NT2/D1 (cell line): ENCODE measurements at regions not wholly inside any gene's neighbourhood (a gene's known extent, or its start where the extent isn't known, plus 50 kb on each side); places are given as distances from the start of the nearest gene placed in this dataset.
A peak's percentile ranks its signal among the peaks of the same experiment; 100 is the strongest.
"Not testable (repeated sequence)": the region's sequence is repeated elsewhere in the genome, so short reads cannot be mapped to it uniquely, and the experiment has no call there.

Experiments
- DNase-seq: peaks from one replicate; pipeline ENCODE4 v3.0.0-alpha.2; 2011; ENCODE audit warnings: low read depth, low spot score
- H3K27me3 ChIP-seq: 2 replicates; pipeline ENCODE4 v1.6.0; 2011; ENCODE audit warnings: mild to moderate bottlenecking; ENCODE audit not compliant: insufficient read length, insufficient read depth
- H3K36me3 ChIP-seq: 2 replicates; pipeline ENCODE4 v1.6.1; 2011; ENCODE audit warnings: mild to moderate bottlenecking, low read length, mixed read lengths; ENCODE audit not compliant: insufficient read depth, insufficient read length
- H3K4me1 ChIP-seq: 2 replicates; pipeline ENCODE4 v1.5.1; 2011; ENCODE audit not compliant: insufficient read depth, insufficient read length
- H3K4me3 ChIP-seq: 2 replicates; pipeline ENCODE4 v1.5.1; 2011; ENCODE audit warnings: low read depth; ENCODE audit not compliant: insufficient read length
- H3K9ac ChIP-seq: 2 replicates; pipeline ENCODE4 v1.6.0; 2011; ENCODE audit warnings: low read depth; ENCODE audit not compliant: insufficient read length
- H3K9me3 ChIP-seq: 2 replicates; pipeline ENCODE4 v1.5.1; 2011; ENCODE audit warnings: mild to moderate bottlenecking, low read length; ENCODE audit not compliant: insufficient read depth
- SUZ12 ChIP-seq: IDR thresholded peaks from 2 replicates; pipeline ENCODE4 v1.6.1; 2011; ENCODE audit not compliant: insufficient read length, insufficient read depth; ENCODE audit errors: extremely low read depth
- YY1 ChIP-seq: IDR thresholded peaks from 2 replicates; pipeline ENCODE4 v1.6.1; 2011; ENCODE audit not compliant: insufficient read length, insufficient read depth
- ZNF274 ChIP-seq: IDR thresholded peaks from 2 replicates; pipeline ENCODE4 v1.6.1; 2011; ENCODE audit warnings: mild to moderate bottlenecking, low read depth, low read length

- TF ChIP-seq ZNF274 = no peak
- no peak for TF ChIP-seq SUZ12
- TF ChIP-seq YY1 = no peak
- Histone ChIP-seq H3K4me1 (no peaks in the 10 kb centered on the region), H3K9me3 (peaks cover 8% of the 10 kb centered on the region; the same call in 1 of the 2 replicates), H3K27me3 (no peaks in the 10 kb centered on the region), H3K9ac (no peak overlapping the region), H3K36me3 (no peaks in the 10 kb centered on the region), H3K4me3 (no peak overlapping the region)
- DNase-seq = no peak
Measured at GRCh38 chr12:124132530-124132929, 159.5 kb downstream of the ZNF664 start.

GRCh38 chr12:124136796-124137195, 158.1 kb upstream of the RFLNA start:
- no peak overlapping the region for H3K4me3 ChIP-seq
- H3K4me1 ChIP-seq = no peaks in the 10 kb centered on the region
- no peaks in the 10 kb centered on the region for H3K27me3 ChIP-seq
- no peak overlapping the region for H3K9ac ChIP-seq
- H3K9me3 ChIP-seq = peaks cover 23% of the 10 kb centered on the region; the same call in 1 of the 2 replicates
- H3K36me3 ChIP-seq = no peaks in the 10 kb centered on the region
- TF ChIP-seq YY1 (no peak), ZNF274 (no peak), SUZ12 (no peak)
- no peak for DNase-seq

- H3K4me3 ChIP-seq = no peak overlapping the region
- H3K36me3 ChIP-seq = no peaks in the 10 kb centered on the region
- H3K4me1 ChIP-seq = no peaks in the 10 kb centered on the region
- H3K9me3 ChIP-seq = peaks cover 63% of the 10 kb centered on the region
- TF ChIP-seq YY1 = no peak
- no peak for TF ChIP-seq SUZ12
- no peak for TF ChIP-seq ZNF274
- H3K9ac ChIP-seq = no peak overlapping the region
- no peaks in the 10 kb centered on the region for H3K27me3 ChIP-seq
- DNase-seq = peak; percentile 77
Measured at GRCh38 chr12:124140944-124141486, 153.9 kb upstream of the RFLNA start.

- not testable (repeated sequence) for H3K27me3 ChIP-seq, DNase-seq, H3K4me1 ChIP-seq, H3K36me3 ChIP-seq, H3K4me3 ChIP-seq, H3K9ac ChIP-seq
- peaks cover 63% of the 10 kb centered on the region for H3K9me3 ChIP-seq
Measured at GRCh38 chr12:124141611-124142010, 153.3 kb upstream of the RFLNA start.

GRCh38 chr12:124142395-124143035, 152.4 kb upstream of the RFLNA start:
- Histone ChIP-seq H3K27me3 (no peaks in the 10 kb centered on the region), H3K4me3 (no peak overlapping the region), H3K9ac (no peak overlapping the region), H3K4me1 (peaks cover 3% of the 10 kb centered on the region), H3K9me3 (peaks cover 64% of the 10 kb centered on the region), H3K36me3 (no peaks in the 10 kb centered on the region)
- no peak for DNase-seq
- TF ChIP-seq YY1 = no peak
- no peak for TF ChIP-seq SUZ12
- TF ChIP-seq ZNF274 = no peak

- H3K4me3 ChIP-seq = no peak overlapping the region
- DNase-seq = no peak
- no peaks in the 10 kb centered on the region for H3K27me3 ChIP-seq
- no peaks in the 10 kb centered on the region for H3K36me3 ChIP-seq
- TF ChIP-seq YY1 (no peak), ZNF274 (no peak), SUZ12 (no peak)
- no peak overlapping the region for H3K9ac ChIP-seq
- H3K4me1 ChIP-seq = peaks cover 6% of the 10 kb centered on the region
- H3K9me3 ChIP-seq = peaks cover 67% of the 10 kb centered on the region
Measured at GRCh38 chr12:124143726-124144125, 151.2 kb upstream of the RFLNA start.

GRCh38 chr12:124144531-124145194, 150.2 kb upstream of the RFLNA start:
- no peak overlapping the region for H3K9ac ChIP-seq
- H3K4me3 ChIP-seq = no peak overlapping the region
- no peak for DNase-seq
- peaks cover 11% of the 10 kb centered on the region for H3K4me1 ChIP-seq
- no peaks in the 10 kb centered on the region for H3K36me3 ChIP-seq
- peaks cover 70% of the 10 kb centered on the region for H3K9me3 ChIP-seq
- no peaks in the 10 kb centered on the region for H3K27me3 ChIP-seq
- TF ChIP-seq ZNF274 (no peak), SUZ12 (no peak), YY1 (no peak)
